Panc1 (cell line): ENCODE measurements at regions not wholly inside any gene's neighbourhood (a gene's known extent, or its start where the extent isn't known, plus 50 kb on each side); places are given as distances from the start of the nearest gene placed in this dataset.

ENCODE experiments used
- ATAC-seq: fragments of 200-7000 bp; cut with Tn5 transposase; 2 replicates; pipeline ENCODE4 v1.9.1; 2020; ENCODE audit warnings: mild to moderate bottlenecking, moderate library complexity
- BruUV-seq: library from RNA; stranded (reverse); fragments of 400-500 nt; replicated peaks from 2 replicates; lab custom pipeline; 2021; lab: Mats Ljungman, UMichigan
- CTCF ChIA-PET: fragments of 300-600 bp; sonication (Branson Sonifier 250); formaldehyde crosslinking; loops from one replicate; lab custom pipeline; 2022; ENCODE audit warnings: antibody characterized with exemption; lab: Charles Lee
- POLR2A ChIA-PET: fragments of 300-600 bp; sonication (Branson Sonifier 250); formaldehyde crosslinking; loops from one replicate; lab custom pipeline; 2022; ENCODE audit warnings: antibody characterized with exemption; lab: Charles Lee
- DNase-seq: peaks from one replicate; pipeline ENCODE4 v3.0.0-alpha.2; 2010; ENCODE audit warnings: low read depth, low spot score
- H3K27ac ChIP-seq: 2 replicates; pipeline ENCODE4 v1.5.1; 2011; ENCODE audit warnings: mild to moderate bottlenecking, low read length, inconsistent platforms
- H3K27me3 ChIP-seq: fragments of 200-500 bp; sonication (Bioruptor generic); 2 replicates; pipeline ENCODE4 v1.6.0; 2014; ENCODE audit warnings: low read length, inconsistent platforms; ENCODE audit not compliant: control insufficient read depth, insufficient read depth
- H3K36me3 ChIP-seq: fragments of 200-500 bp; sonication (Bioruptor generic); 2 replicates; pipeline ENCODE4 v1.5.1; 2014; ENCODE audit warnings: inconsistent platforms, mild to moderate bottlenecking, low read length, moderate library complexity; ENCODE audit not compliant: control insufficient read depth, insufficient read depth
- H3K4me1 ChIP-seq: 2 replicates; pipeline ENCODE4 v1.5.1; 2011; ENCODE audit warnings: inconsistent platforms, mild to moderate bottlenecking, low read length, moderate library complexity; ENCODE audit not compliant: control insufficient read depth, insufficient read depth
- H3K4me3 ChIP-seq, 2 experiments: 2 replicates each; pipeline ENCODE4 v1.5.1; 2011 to 2012; ENCODE audit warnings: low read depth in 2 of 2, low read length in 2 of 2, mild to moderate bottlenecking in 2 of 2, inconsistent platforms in 1 of 2, moderate library complexity in 1 of 2
- H3K9me3 ChIP-seq: fragments of 200-500 bp; sonication (Bioruptor generic); 2 replicates; pipeline ENCODE4 v1.5.1; 2014; ENCODE audit warnings: low read depth, mild to moderate bottlenecking, inconsistent platforms, low read length, moderate library complexity; ENCODE audit not compliant: control insufficient read depth, insufficient read depth
- CTCF ChIP-seq: fragments of 450-650 bp; IDR thresholded peaks from 2 replicates; pipeline ENCODE4 v1.5.1; 2017; ENCODE audit warnings: mild to moderate bottlenecking
- POLR2AphosphoS5 ChIP-seq: IDR thresholded peaks from 2 replicates; pipeline ENCODE4 v1.6.1; 2012; ENCODE audit warnings: mild to moderate bottlenecking, low read depth, low read length, moderate library complexity
- REST ChIP-seq, 2 experiments: IDR thresholded peaks; 2 replicates each; pipeline ENCODE4 v1.6.1; 2011 to 2012; ENCODE audit warnings: low read depth in 2 of 2, control low read depth in 1 of 2, low read length in 1 of 2, mild to moderate bottlenecking in 1 of 2, moderate library complexity in 1 of 2; ENCODE audit not compliant: insufficient read depth in 1 of 2
- SIN3A ChIP-seq: IDR thresholded peaks from 2 replicates; pipeline ENCODE4 v1.6.1; 2012; ENCODE audit warnings: low read depth, mild to moderate bottlenecking, low read length, moderate library complexity, borderline replicate concordance; ENCODE audit not compliant: insufficient read depth
- TCF7L2 ChIP-seq: IDR thresholded peaks from 2 replicates; pipeline ENCODE4 v1.6.1; 2011; ENCODE audit warnings: mild to moderate bottlenecking, low read depth, low read length, inconsistent platforms
- in situ Hi-C: cut with HindIII; loops from 2 replicates; pipeline ENCODE4 v1.10.0; 2016; ENCODE audit warnings: low sequenced_read_pairs, low pct_unique_long_range_greater_than_20kb
- intact Hi-C: fragments of 100-400 bp; cut with micrococcal nuclease; formaldehyde crosslinking; loops from one replicate; pipeline ENCODE4 v1.10.0; 2022; ENCODE audit not compliant: unreplicated experiment

- TF ChIP-seq POLR2AphosphoS5 (no peak), SIN3A (no peak), CTCF (no peak), REST (IDR thresholded peaks at IDR 0.05; ENCODE audit: insufficient read depth in 1 of 2, low read depth in 2 of 2, low read length in 1 of 2) (no peak), TCF7L2 (no peak)
- BruUV-seq, result no TSS peak
- Histone ChIP-seq H3K4me1 (no peaks in the 10 kb centered on the region), H3K27me3 (no peaks in the 10 kb centered on the region), H3K36me3 (no peaks in the 10 kb centered on the region), H3K9me3 (no peaks in the 10 kb centered on the region), H3K27ac (no peak overlapping the region), H3K4me3 (no peak overlapping the region)
- ChIA-PET CTCF (interaction anchor here (0.6 kb wide), 1 partner anchor 117 kb away, joined by 4 read pairs; no protein-coding TSS in a partner anchor), POLR2A (no interaction called here)
- in situ Hi-C loops (no loop called here), intact Hi-C loops (no loop called here)
- DNase-seq (no peak), ATAC-seq (no peak)
Observed at GRCh38 chr2:118738106-118738505, 109.3 kb downstream of the EN1 start.

GRCh38 chr2:118737684-118738083, 109.8 kb downstream of the EN1 start:
- no peak overlapping the region for H3K4me3 ChIP-seq
- no peak for ATAC-seq
- no peaks in the 10 kb centered on the region for H3K9me3 ChIP-seq
- no peak overlapping the region for H3K27ac ChIP-seq
- H3K36me3 ChIP-seq, result no peaks in the 10 kb centered on the region
- in situ Hi-C loops (no loop called here), intact Hi-C loops (no loop called here)
- no peaks in the 10 kb centered on the region for H3K27me3 ChIP-seq
- DNase-seq, result no peak
- no TSS peak for BruUV-seq
- ChIA-PET CTCF (no interaction called here), POLR2A (no interaction called here)
- H3K4me1 ChIP-seq, result no peaks in the 10 kb centered on the region
- TF ChIP-seq SIN3A (no peak), POLR2AphosphoS5 (no peak), REST (IDR thresholded peaks at IDR 0.05; ENCODE audit: insufficient read depth in 1 of 2, low read depth in 2 of 2, low read length in 1 of 2) (no peak), CTCF (no peak), TCF7L2 (no peak)
